Hematopoietic multipotent progenitor cell (in vitro differentiated cells): ENCODE measurements at regions not wholly inside any gene's neighbourhood (a gene's known extent, or its start where the extent isn't known, plus 50 kb on each side); places are given as distances from the start of the nearest gene placed in this dataset.

Experiments used
- DNase-seq, 3 donors: peaks; one replicate each; pipeline ENCODE4 v3.0.0-alpha.2; 2011 to 2015; ENCODE audit warnings: low read depth in 2 of 3, low spot score in 2 of 3

DNA sequence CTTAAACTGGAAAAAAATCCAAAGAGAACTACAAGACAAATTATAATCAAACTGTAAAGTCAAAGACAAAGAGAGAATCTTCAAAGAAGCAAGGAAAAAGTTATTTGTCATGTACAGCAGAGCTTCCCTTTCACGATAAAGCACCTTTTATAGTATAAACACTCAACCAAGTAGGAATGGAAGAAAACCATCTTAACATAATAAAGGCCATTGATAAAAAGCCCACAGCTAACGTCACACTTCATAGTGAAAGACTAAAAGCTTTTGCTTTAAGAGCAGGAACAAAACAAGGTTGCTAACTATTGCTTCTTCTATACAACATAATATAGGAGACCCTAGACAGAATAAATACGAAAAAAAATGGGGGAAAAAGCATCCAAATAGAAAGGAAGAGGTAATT is 595.7 kb upstream of the POU3F4 start:
- no peak for DNase-seq

GRCh38 chrX:82934980-82935379 is 573.1 kb upstream of the POU3F4 start:
- no peak for DNase-seq

GRCh38 chrX:82945332-82945731 is 562.8 kb upstream of the POU3F4 start:
- no peak for DNase-seq

DNA sequence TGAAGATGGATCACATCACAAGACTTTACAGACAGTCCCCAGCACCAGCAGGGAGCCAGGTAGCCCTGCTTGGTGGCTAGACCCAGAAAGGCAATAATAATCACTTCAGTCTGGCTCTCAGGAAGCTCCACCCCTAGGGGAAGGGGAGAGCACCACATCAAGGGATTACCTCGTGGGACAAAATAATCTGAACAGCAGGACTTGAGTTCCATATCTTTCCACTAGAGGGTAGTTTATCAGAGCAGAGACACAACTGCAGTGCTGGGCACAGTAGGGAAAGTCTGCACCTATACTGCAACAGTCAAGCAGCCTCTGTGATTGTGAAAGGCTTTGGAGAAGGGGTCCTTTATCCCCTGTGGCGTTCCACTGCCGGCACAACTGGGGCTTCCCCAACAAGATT is 547.0 kb upstream of the POU3F4 start:
- no peak for DNase-seq

- DNase-seq = peak in 1 of 3 donors; percentile 0
Observed at GRCh38 chrX:82973646-82974045, 534.4 kb upstream of the POU3F4 start.

GRCh38 chrX:82998163-82998562 is 509.9 kb upstream of the POU3F4 start:
- no peak for DNase-seq

DNA sequence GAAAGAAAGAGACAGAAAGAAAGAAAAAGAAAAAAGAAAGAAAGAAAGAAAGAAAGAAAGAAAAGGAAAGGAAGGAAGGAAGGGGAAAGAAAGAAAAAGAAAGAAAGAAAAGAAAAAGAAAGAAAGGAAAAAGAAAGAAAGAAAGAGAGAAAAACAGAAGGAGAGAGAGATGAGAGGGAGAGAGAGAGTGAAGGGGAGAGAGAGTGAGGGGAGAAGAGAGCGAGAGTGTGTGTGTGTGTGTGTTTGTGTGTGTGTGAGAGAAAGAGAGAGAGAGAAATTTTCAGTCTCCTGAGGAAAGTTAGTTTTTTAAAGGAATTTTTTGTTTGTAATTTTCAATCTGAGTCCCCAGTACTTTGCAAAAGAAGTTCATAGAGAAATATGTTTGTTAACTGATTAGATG is 504.1 kb upstream of the POU3F4 start:
- DNase-seq = no peak

DNA sequence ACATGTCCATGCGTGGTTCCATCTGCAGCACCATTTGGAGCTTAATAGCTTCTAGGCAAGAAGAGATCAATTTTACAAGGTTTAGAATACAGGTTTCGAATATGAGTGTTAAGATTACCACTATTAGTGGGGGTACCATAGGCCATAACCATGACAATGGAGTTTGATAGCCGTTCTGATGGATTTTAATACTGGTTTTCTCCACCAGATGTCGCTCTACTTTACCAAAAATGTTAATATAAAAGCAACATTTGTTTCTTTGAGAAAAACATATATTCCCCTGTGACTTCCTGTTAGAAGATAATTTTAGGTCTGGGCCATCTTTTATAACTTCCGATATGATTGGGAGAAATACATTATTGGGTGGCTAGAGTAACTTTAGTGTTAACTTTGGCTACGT is 499.7 kb upstream of the POU3F4 start:
- DNase-seq = peak in 1 of 3 donors; percentile 0

DNA sequence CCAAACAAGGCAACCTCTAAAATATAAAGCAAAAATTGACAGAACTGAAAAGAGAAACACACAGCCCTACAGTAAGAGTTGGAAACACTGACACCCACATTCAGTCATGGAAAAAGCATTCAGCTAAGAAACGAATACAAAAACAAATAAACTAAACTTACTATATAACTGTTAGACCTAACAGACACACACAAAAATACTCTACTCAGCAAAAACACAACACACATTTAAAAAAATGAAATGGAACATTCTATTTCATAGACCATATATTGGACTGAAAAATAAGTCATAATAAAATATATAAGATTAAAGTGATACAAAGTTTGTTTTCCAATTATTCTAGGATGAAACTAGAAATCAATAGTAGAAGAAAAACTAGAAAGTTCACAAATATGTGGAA is 488.8 kb upstream of the POU3F4 start:
- no peak for DNase-seq

DNA sequence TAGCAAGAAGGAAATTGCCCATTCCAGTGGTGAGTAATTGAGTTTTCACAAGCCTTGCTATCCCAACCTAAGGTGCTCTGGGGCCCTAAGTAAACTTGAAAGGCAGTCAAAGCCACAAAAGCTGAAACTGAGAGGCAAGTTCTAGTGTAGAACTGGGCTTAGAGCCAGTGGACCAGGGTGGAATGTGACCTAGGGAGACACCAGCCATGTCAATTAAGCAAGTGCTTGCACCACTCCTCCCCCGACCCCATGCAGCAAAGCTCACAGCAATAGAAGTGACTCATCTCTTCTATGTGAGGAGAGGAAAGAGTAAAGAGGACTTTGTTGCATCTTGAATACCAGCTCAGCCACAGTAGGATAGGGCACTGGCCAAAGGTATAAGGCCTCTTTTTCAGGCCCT is 486.1 kb upstream of the POU3F4 start:
- no peak for DNase-seq
